NCI-H345 (cell line): ENCODE measurements at regions not wholly inside any gene's neighbourhood (a gene's known extent, or its start where the extent isn't known, plus 50 kb on each side); places are given as distances from the start of the nearest gene placed in this dataset.
"Not testable (repeated sequence)": the region's sequence is repeated elsewhere in the genome, so short reads cannot be mapped to it uniquely, and the experiment has no call there.

Experiments used
- DNase-seq: peaks from one replicate; lab custom pipeline; 2025; lab: John Stamatoyannopoulos, UW

- DNase-seq: no peak
These were observed 258.9 kb downstream of the KCNRG start for GRCh38 chr13:50274181-50274580.

- DNase-seq: no peak
These were observed 260.3 kb downstream of the KCNRG start for GRCh38 chr13:50275392-50276063.

DNA sequence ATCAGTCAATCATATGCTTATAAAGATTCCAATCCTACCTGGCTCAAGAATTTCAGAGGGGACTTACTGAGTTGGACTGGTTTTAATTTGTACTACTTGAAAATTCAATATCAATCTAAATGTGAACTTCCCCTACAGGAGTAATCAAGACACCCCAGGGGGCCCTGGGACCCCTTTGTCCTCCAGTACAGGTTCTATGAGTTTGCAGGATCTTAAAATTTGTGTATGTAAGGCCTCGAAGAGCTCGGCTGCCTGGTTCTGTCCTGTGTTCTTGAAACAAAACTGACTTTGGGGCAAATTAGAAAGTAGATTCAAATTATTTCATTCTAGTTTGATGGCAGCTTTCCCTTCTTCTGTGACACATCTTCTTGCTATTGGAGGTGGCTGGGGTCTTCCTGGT is 261.3 kb downstream of the KCNRG start:
- DNase-seq: no peak

- DNase-seq: no peak
These were observed 261.9 kb downstream of the KCNRG start for GRCh38 chr13:50277127-50277526.

- DNase-seq: no peak
These were observed 262.7 kb downstream of the KCNRG start for GRCh38 chr13:50277906-50278305.

DNA sequence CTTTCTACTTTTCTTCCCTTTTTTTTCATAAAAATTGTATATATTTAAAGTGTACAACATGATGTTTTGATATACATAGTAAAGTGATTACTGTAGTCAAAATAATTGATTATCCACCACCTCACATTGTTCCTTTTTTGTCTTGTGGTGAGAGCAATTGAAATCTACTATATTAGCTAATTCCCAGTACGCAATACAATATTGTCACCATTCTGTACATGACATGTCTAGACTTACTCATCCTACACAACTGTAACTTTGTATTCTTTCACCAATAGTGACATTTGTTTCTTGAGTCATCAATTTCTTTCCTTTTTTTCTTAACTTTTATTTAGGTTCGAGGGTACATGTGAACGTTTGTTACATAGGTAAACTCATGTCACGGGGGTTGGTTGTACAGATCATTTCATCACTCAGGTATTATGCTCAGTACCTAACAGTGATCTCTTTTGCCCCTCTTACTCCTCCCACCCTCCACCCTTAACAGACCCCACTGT is 265.2 kb downstream of the KCNRG start:
- no peak for DNase-seq

DNA sequence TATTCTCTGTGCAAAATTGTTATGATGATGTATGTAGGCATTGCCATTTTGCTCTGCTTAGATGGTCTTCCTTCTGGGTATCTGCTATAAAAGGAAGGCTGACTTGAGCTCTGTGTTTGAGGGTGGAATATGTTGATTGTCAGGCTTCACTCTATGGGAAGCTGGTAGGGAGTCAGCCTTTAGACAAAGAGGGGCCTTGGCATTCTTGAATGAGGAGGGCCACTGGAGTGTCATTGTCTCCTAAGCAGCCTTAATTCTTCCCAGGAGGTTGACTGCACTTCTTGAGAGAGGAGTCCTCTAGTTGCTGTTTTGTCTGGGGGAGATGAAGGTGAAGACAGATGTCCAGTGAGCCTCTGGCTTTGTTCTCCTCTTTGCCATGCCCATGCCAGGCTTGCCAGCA is 266.8 kb downstream of the KCNRG start:
- DNase-seq: no peak

GRCh38 chr13:50283017-50283416 is 267.8 kb downstream of the KCNRG start:
- no peak for DNase-seq

DNA sequence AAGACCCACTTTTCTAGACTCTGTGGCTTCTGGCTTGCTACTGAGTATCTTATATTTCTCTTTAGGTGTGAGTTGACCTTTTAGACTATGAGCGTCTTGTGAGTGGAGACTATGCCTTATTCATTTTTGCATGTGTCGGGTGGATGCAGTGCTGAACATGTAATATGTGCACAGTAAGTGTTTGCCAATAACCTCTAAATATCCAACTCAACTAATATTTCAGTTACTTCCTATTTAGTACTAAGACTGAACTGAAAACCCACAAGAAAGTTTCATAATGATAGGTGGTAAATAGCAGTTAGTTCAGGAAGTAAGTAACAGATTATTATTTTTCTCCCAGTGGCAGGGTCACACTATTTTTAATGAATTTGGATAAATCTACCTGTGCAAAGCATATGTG is 269.3 kb downstream of the KCNRG start:
- no peak for DNase-seq

GRCh38 chr13:50285283-50285682 is 270.0 kb downstream of the KCNRG start:
- no peak for DNase-seq

DNA sequence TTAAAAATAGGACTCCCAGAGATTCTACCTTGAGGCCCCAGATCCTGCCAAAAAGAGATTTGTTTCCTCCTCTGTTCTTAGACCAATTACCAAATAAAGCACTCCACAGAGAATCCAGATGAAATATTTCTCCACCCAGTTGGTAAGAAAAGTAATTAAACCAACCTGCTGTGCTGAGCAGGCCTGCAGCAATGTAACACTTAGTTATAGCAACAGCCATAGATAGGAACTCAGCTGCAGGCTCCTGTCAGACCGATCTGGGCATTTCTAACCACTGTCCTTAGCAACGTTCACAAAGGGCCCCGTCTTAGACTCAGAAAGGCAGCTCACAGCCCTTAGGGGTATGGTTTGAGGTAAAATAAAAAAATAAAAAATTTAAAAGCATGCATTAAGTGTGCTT is 271.1 kb downstream of the KCNRG start:
- no peak for DNase-seq

GRCh38 chr13:50290186-50290585 is 274.9 kb downstream of the KCNRG start:
- DNase-seq: no peak

DNA sequence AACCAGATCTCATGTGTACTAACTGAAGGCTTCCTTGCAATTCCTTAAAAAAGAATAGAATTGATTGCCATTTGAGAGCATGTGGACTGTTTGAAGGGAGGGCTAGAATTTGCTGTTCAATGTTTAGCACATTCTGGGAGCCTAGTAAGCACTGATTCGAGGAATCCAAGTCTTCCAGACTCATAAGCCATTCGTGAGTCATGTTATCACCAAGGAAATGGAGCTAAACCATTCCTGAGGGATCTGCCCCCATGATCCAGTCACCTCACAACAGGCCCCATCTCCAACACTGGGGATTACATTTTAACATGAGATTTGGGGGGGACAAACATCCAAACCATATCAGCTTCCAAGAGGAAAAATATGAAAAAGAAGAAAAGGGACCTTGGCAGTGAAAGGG is 276.4 kb downstream of the KCNRG start:
- DNase-seq: no peak

- DNase-seq: no peak
These were observed 276.8 kb downstream of the KCNRG start for GRCh38 chr13:50292081-50292480.

- DNase-seq: not testable (repeated sequence)
These were observed 279.2 kb downstream of the KCNRG start for GRCh38 chr13:50294425-50294824.

DNA sequence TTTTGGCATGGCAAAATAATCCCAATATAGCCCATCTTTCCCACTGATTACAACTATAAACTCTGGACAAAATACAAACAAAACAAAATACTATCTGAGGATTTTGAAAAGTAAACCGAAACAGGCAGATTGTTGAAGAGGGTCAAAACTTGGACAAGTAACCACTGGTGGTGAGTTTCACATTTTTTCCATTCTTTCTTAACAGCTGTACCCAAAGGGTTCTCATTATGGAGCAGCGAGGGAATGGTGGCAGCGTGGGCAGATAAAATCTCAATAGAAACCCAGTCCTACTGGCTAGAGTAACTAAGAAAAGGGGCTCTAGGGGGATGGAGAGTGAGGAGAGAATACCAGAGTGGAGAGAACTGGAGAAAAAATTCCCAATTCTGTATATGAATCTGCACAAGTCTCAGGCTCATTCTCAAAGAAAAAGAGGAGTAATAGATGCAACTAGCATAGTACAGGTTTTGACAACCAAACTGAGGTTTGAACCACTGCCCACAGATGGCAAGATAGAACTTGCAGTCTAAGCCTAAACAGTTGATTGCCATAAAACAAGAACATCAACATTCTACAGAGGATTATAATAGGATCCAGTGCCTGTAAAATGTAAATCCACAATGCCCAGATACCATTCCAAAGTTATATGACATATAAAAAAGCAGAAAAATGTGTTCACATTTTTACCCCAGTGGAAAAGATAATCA is 284.5 kb downstream of the KCNRG start:
- DNase-seq: no peak

GRCh38 chr13:50303963-50304721 is 288.9 kb downstream of the KCNRG start:
- DNase-seq: no peak

- no peak for DNase-seq
These were observed 290.9 kb downstream of the KCNRG start for GRCh38 chr13:50306156-50306555.

DNA sequence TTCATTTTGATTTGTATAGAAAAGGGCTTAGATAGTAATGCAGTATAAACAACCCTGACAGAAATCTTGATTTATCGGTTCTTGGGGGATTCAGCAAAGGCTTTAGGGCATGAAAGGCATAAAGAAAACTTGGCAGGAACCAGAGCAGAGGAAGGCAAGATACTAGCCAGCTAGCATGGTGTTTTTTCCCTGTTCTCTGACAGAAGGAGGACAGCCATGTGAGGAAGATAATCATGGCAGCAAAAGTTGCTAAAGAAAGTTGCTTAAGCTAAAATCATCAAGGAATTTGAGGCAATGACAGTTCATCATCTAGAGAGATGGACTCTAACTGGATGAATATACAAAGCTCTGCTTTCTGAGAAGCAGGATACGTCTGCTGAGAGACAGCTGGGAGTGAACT is 294.1 kb downstream of the KCNRG start:
- DNase-seq: no peak

DNA sequence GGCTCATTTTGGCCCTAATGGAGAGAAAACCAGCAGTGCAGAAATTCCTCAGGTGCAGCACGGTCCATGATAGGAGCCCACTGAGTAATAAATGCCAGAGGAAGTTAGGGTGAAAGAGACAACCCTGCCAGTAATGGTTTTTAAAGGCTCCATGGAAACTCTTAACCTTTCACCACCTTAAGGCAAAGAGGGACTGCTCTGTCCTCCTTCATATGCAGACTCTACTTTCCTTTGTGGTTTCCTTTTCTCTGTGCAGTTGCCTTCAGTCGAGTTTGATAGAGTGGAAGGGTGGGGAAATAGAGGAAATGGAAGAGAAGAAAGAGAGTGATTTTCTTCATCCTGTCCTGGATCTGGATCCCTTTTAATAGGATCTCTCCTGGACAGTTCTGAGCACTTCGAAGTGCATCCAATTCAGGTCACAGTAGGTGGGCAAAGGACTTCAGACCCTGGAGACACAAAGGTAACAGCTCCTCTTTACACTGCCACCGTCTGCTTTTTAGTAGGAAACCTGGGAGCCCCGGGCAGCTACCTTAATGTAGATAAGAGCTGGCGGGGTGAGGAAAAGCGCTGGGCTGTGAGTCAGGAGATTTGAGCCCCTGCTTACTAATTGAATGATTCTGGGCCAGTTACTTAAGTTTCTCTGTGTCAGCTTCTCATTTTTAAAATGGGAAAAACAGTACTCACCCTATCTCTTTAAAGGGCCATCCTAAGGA is 294.8 kb downstream of the KCNRG start:
- no peak for DNase-seq

- no peak for DNase-seq
These were observed 295.5 kb downstream of the KCNRG start for GRCh38 chr13:50310734-50311133.

GRCh38 chr13:50318887-50319286 is 303.6 kb downstream of the KCNRG start:
- DNase-seq: no peak
